H1 (cell line): ENCODE measurements at regions not wholly inside any gene's neighbourhood (a gene's known extent, or its start where the extent isn't known, plus 50 kb on each side); places are given as distances from the start of the nearest gene placed in this dataset.

Source experiments
- CTCF ChIA-PET: fragments of 300-600 bp; sonication (Branson Sonifier 250); formaldehyde crosslinking; loops from one replicate; lab custom pipeline; 2021; ENCODE audit not compliant: partially characterized antibody; lab: Charles Lee
- POLR2A ChIA-PET: fragments of 300-600 bp; sonication (Branson Sonifier 250); formaldehyde crosslinking; loops from one replicate; lab custom pipeline; 2021; ENCODE audit warnings: inconsistent platforms; ENCODE audit not compliant: partially characterized antibody; lab: Charles Lee
- DNase-seq, 2 experiments: peaks; one replicate each; pipeline versions ENCODE4 v3.0.0 to v3.0.0-alpha.2; 2010 to 2022; ENCODE audit warnings: low spot score in 2 of 2, low read depth in 1 of 2, mixed read lengths in 1 of 2
- FAIRE-seq: peaks from 2 replicates; lab custom pipeline; 2011; peaks lifted over from hg19 to GRCh38; lab: Jason Lieb, UNC
- H2AFZ ChIP-seq: 2 replicates; pipeline ENCODE4 v1.8.1; 2012; ENCODE audit warnings: low read length, inconsistent platforms
- H2AK5ac ChIP-seq: 2 replicates; pipeline ENCODE4 v1.6.1; 2013; ENCODE audit warnings: low read depth, low read length
- H2BK120ac ChIP-seq: replicated peaks from 2 replicates; pipeline ENCODE3; 2013; ENCODE audit warnings: low read depth, low read length, inconsistent platforms
- H2BK12ac ChIP-seq: 2 replicates; pipeline ENCODE4 v1.6.1; 2013; ENCODE audit warnings: low read depth, low read length
- H2BK15ac ChIP-seq: 2 replicates; pipeline ENCODE4 v1.6.1; 2013; ENCODE audit warnings: low read length
- H2BK20ac ChIP-seq: 2 replicates; pipeline ENCODE4 v1.6.1; 2013; ENCODE audit warnings: low read length
- H2BK5ac ChIP-seq: 2 replicates; pipeline ENCODE4 v1.6.1; 2013; ENCODE audit warnings: low read depth, low read length
- H3K14ac ChIP-seq: 2 replicates; pipeline ENCODE4 v1.6.1; 2013; ENCODE audit warnings: inconsistent platforms; ENCODE audit not compliant: insufficient read length
- H3K18ac ChIP-seq: 2 replicates; pipeline ENCODE4 v1.6.1; 2013; ENCODE audit warnings: low read length; ENCODE audit errors: extremely low read depth
- H3K23ac ChIP-seq: 2 replicates; pipeline ENCODE4 v1.6.1; 2013; ENCODE audit warnings: inconsistent platforms; ENCODE audit not compliant: insufficient read length
- H3K23me2 ChIP-seq: 2 replicates; pipeline ENCODE4 v1.6.1; 2013; ENCODE audit warnings: low read depth, low read length
- H3K27ac ChIP-seq: 2 replicates; pipeline ENCODE4 v1.6.1; 2011; ENCODE audit warnings: low read depth, low read length, inconsistent platforms
- H3K27me3 ChIP-seq, 4 experiments: replicated peaks in 1 of 4; 1 replicate in 1 of 4; 2 replicates in 3 of 4; pipeline versions ENCODE4 v1.6.1 to v1.8.1; 2011 to 2013; ENCODE audit warnings: low read length in 3 of 4, mild to moderate bottlenecking in 3 of 4, inconsistent platforms in 2 of 4, mixed read lengths in 2 of 4, moderate library complexity in 1 of 4; ENCODE audit not compliant: control insufficient read depth in 3 of 4, insufficient read depth in 3 of 4; ENCODE audit errors: extremely low read depth in 1 of 4
- H3K36me3 ChIP-seq, 4 experiments: 2 replicates each; pipeline versions ENCODE4 v1.6.1 to v1.8.1; 2011 to 2013; ENCODE audit warnings: mild to moderate bottlenecking in 4 of 4, low read length in 3 of 4, moderate library complexity in 2 of 4, control low read depth in 1 of 4, inconsistent platforms in 1 of 4; ENCODE audit not compliant: insufficient read depth in 4 of 4, control insufficient read depth in 2 of 4
- H3K4ac ChIP-seq: replicated peaks from 2 replicates; pipeline ENCODE3; 2013; ENCODE audit warnings: low read length, low read depth, mixed read lengths, inconsistent platforms; ENCODE audit not compliant: insufficient read length
- H3K4me1 ChIP-seq, 4 experiments: replicated peaks in 1 of 4; 1 replicate in 1 of 4; 2 replicates in 3 of 4; pipeline versions ENCODE4 v1.6.1 to v1.8.1; 2011 to 2013; ENCODE audit warnings: low read length in 3 of 4, inconsistent platforms in 2 of 4, mixed read lengths in 1 of 4; ENCODE audit not compliant: insufficient read depth in 4 of 4, control insufficient read depth in 3 of 4
- H3K4me2 ChIP-seq, 2 experiments: 2 replicates each; pipeline versions ENCODE4 v1.6.1 to v1.8.1; 2011 to 2013; ENCODE audit warnings: low read depth in 2 of 2, low read length in 2 of 2, control low read depth in 1 of 2, inconsistent platforms in 1 of 2, mild to moderate bottlenecking in 1 of 2; ENCODE audit not compliant: insufficient read depth in 1 of 2
- H3K4me3 ChIP-seq, 4 experiments: fragments of 200-600, 300-600 bp in 1 of 4; sonication (generic), shearing (Covaris generic), sonication (Bioruptor Twin) in 1 of 4; 2 replicates each; pipeline versions ENCODE4 v1.5.1 to v1.8.1; 2011 to 2016; ENCODE audit warnings: low read length in 4 of 4, low read depth in 3 of 4, control low read depth in 2 of 4, inconsistent platforms in 2 of 4, mild to moderate bottlenecking in 2 of 4, mixed read lengths in 1 of 4, moderate library complexity in 1 of 4; ENCODE audit not compliant: insufficient read depth in 2 of 4; ENCODE audit errors: extremely low read depth in 1 of 4
- H3K56ac ChIP-seq: replicated peaks from 2 replicates; pipeline ENCODE3; 2013; ENCODE audit warnings: low read depth, mild to moderate bottlenecking, mixed read lengths, low read length, inconsistent platforms; ENCODE audit not compliant: insufficient read length
- H3K79me1 ChIP-seq: 2 replicates; pipeline ENCODE4 v1.6.1; 2013; ENCODE audit warnings: low read depth, low read length, control low read depth
- H3K79me2 ChIP-seq, 2 experiments: 2 replicates each; pipeline versions ENCODE4 v1.6.1 to v1.8.1; 2012 to 2013; ENCODE audit warnings: low read length in 2 of 2, mild to moderate bottlenecking in 2 of 2, inconsistent platforms in 1 of 2; ENCODE audit not compliant: insufficient read depth in 2 of 2, control insufficient read depth in 1 of 2
- H3K9ac ChIP-seq, 4 experiments: replicated peaks in 1 of 4; 1 replicate in 1 of 4; 2 replicates in 3 of 4; pipeline versions ENCODE4 v1.6.1 to v1.8.1; 2011 to 2013; ENCODE audit warnings: low read depth in 3 of 4, low read length in 3 of 4, control low read depth in 2 of 4, mild to moderate bottlenecking in 2 of 4, moderate library complexity in 2 of 4, inconsistent platforms in 1 of 4; ENCODE audit errors: extremely low read depth in 1 of 4
- H3K9me3 ChIP-seq, 2 experiments: 2 replicates each; pipeline versions ENCODE4 v1.6.1 to v1.8.1; 2012 to 2013; ENCODE audit warnings: mild to moderate bottlenecking in 2 of 2, moderate library complexity in 2 of 2, control low read depth in 1 of 2, inconsistent platforms in 1 of 2, low read depth in 1 of 2, low read length in 1 of 2, mixed read lengths in 1 of 2; ENCODE audit not compliant: insufficient read depth in 2 of 2
- H4K20me1 ChIP-seq, 2 experiments: replicated peaks in 1 of 2; 2 replicates each; pipeline versions ENCODE3 to v1.8.1; 2011 to 2013; ENCODE audit warnings: inconsistent platforms in 2 of 2, low read length in 2 of 2, mild to moderate bottlenecking in 1 of 2; ENCODE audit not compliant: insufficient read depth in 2 of 2, control insufficient read depth in 1 of 2
- H4K5ac ChIP-seq: 2 replicates; pipeline ENCODE4 v1.6.1; 2013; ENCODE audit warnings: low read length, low read depth, mixed read lengths, inconsistent platforms; ENCODE audit not compliant: insufficient read length
- H4K8ac ChIP-seq: 2 replicates; pipeline ENCODE4 v1.8.0; 2013; ENCODE audit warnings: mild to moderate bottlenecking, moderate library complexity, low read length, inconsistent platforms; ENCODE audit not compliant: insufficient read depth; ENCODE audit errors: extremely low read depth
- H4K91ac ChIP-seq: replicated peaks from 2 replicates; pipeline ENCODE3; 2013; ENCODE audit warnings: low read length, mixed read lengths, inconsistent platforms; ENCODE audit not compliant: insufficient read length
- ATF3 ChIP-seq: IDR thresholded peaks from 2 replicates; pipeline ENCODE4 v1.6.1; 2011; ENCODE audit warnings: low read depth, mild to moderate bottlenecking, low read length; ENCODE audit not compliant: insufficient read depth
- CEBPB ChIP-seq: IDR thresholded peaks from 2 replicates; pipeline ENCODE4 v1.6.1; 2012; ENCODE audit warnings: low read depth, low read length
- HDAC6 ChIP-seq: IDR thresholded peaks from one replicate; pipeline ENCODE4 v1.7.1; 2012; ENCODE audit warnings: low read depth, mild to moderate bottlenecking, inconsistent platforms, low read length, moderate library complexity
- NANOG ChIP-seq: IDR thresholded peaks from 2 replicates; pipeline ENCODE4 v1.6.1; 2011; ENCODE audit warnings: low read length, low read depth, mild to moderate bottlenecking, inconsistent platforms; ENCODE audit not compliant: insufficient read depth, poor library complexity, severe bottlenecking
- PHF8 ChIP-seq: fragments of 200-600 bp; sonication (generic); conservative IDR thresholded peaks from 2 replicates; pipeline ENCODE4 v1.7.1; 2012; ENCODE audit warnings: low read depth, mild to moderate bottlenecking, inconsistent platforms, low read length, moderate library complexity
- POU5F1 ChIP-seq: IDR thresholded peaks from 2 replicates; pipeline ENCODE4 v1.6.1; 2011; ENCODE audit warnings: low read depth, mild to moderate bottlenecking, low read length, moderate library complexity
- RAD21 ChIP-seq, 2 experiments: IDR thresholded peaks in 1 of 2; conservative IDR thresholded peaks in 1 of 2; 2 replicates each; pipeline ENCODE4 v1.6.1; 2011; ENCODE audit warnings: low read depth in 2 of 2, low read length in 2 of 2, improper control_type of control experiment in 1 of 2, inconsistent platforms in 1 of 2, mild to moderate bottlenecking in 1 of 2, moderate library complexity in 1 of 2
- RBBP5 ChIP-seq: IDR thresholded peaks from 2 replicates; pipeline ENCODE4 v1.7.1; 2012; ENCODE audit warnings: low read depth, mild to moderate bottlenecking, inconsistent platforms, low read length, moderate library complexity, borderline replicate concordance
- RXRA ChIP-seq: IDR thresholded peaks from 2 replicates; pipeline ENCODE4 v1.6.1; 2011; ENCODE audit warnings: low read depth, mild to moderate bottlenecking, low read length, moderate library complexity; ENCODE audit not compliant: insufficient read depth
- SIN3A ChIP-seq, 2 experiments: IDR thresholded peaks in 1 of 2; conservative IDR thresholded peaks in 1 of 2; 2 replicates each; pipeline ENCODE4 v1.6.1; 2011 to 2012; ENCODE audit warnings: low read length in 2 of 2, improper control_type of control experiment in 1 of 2, low read depth in 1 of 2, mild to moderate bottlenecking in 1 of 2
- TBP ChIP-seq: IDR thresholded peaks from 2 replicates; pipeline ENCODE4 v1.6.1; 2011; ENCODE audit warnings: low read depth, low read length, improper control_type of control experiment
- ZNF274 ChIP-seq: IDR thresholded peaks from 2 replicates; pipeline ENCODE4 v1.7.0; 2012; ENCODE audit warnings: low read length, borderline replicate concordance; ENCODE audit errors: extremely low read depth
- WGBS, 2 experiments: shearing (Covaris generic) in 1 of 2; methylation state at CpG; one replicate each; pipeline versions ENCODE4 v1.1.6 to v1.1.7; 2013 to 2015; ENCODE audit warnings: low lambda C conversion rate in 2 of 2, mixed read lengths in 2 of 2, inconsistent platforms in 1 of 2, low coverage in 1 of 2, missing lambda C conversion rate in 1 of 2; ENCODE audit not compliant: insufficient replicate concordance in 2 of 2, insufficient coverage in 1 of 2, insufficient read length in 1 of 2; ENCODE audit errors: extremely low coverage in 1 of 2, missing lambda C conversion rate in 1 of 2; 5-methylcytosine and 5-hydroxymethylcytosine counted together

GRCh38 chr7:80070391-80070790 lies 64.2 kb upstream of the GNAI1 start:
- H2BK20ac ChIP-seq = no peak overlapping the region
- no peak overlapping the region for H3K4me2 ChIP-seq
- H2BK5ac ChIP-seq = no peak overlapping the region
- no peak overlapping the region for H2BK120ac ChIP-seq
- no peaks in the 10 kb centered on the region for H3K4me1 ChIP-seq
- no peak overlapping the region for H2BK15ac ChIP-seq
- no peak overlapping the region for H3K56ac ChIP-seq
- H3K14ac ChIP-seq = no peak overlapping the region
- no peak overlapping the region for H3K27ac ChIP-seq
- peaks cover 10 to 15% of the 10 kb centered on the region in 2 experiments for H3K9me3 ChIP-seq
- no peak overlapping the region for H2AFZ ChIP-seq
- CTCF ChIA-PET = interaction anchor here (0.8 kb wide), 1 partner anchor 10 kb away, joined by 3 read pairs; no protein-coding TSS in a partner anchor
- H3K79me2 ChIP-seq = no peaks in the 10 kb centered on the region
- H2AK5ac ChIP-seq = no peak overlapping the region
- H3K4ac ChIP-seq = no peak overlapping the region
- FAIRE-seq = no peak
- H4K20me1 ChIP-seq = no peaks in the 10 kb centered on the region
- no peak overlapping the region for H4K8ac ChIP-seq
- DNase-seq = no peak
- WGBS, 2 experiments = 43% methylated on average over 2 of the region's 2 CpGs; no CpG with 5 or more reads in 1 of the 2 experiments
- H4K91ac ChIP-seq = no peak overlapping the region
- H3K9ac ChIP-seq = no peak overlapping the region
- no peak overlapping the region for H4K5ac ChIP-seq
- H3K4me3 ChIP-seq = no peak overlapping the region
- H3K18ac ChIP-seq = no peak overlapping the region
- POLR2A ChIA-PET = no interaction called here
- no peak overlapping the region for H3K23ac ChIP-seq
- H2BK12ac ChIP-seq = no peak overlapping the region
- H3K36me3 ChIP-seq = no peaks in the 10 kb centered on the region
- no peaks in the 10 kb centered on the region for H3K27me3 ChIP-seq
- no peaks in the 10 kb centered on the region for H3K79me1 ChIP-seq
- H3K23me2 ChIP-seq = no peaks in the 10 kb centered on the region
- no peak for TF ChIP-seq SIN3A (conservative IDR thresholded peaks at IDR 0.05 in 1 of 2, IDR thresholded peaks at IDR 0.05 in 1 of 2; ENCODE audit: low read depth in 1 of 2, low read length in 2 of 2)
- no peak for TF ChIP-seq TBP
- no peak for TF ChIP-seq NANOG
- TF ChIP-seq RBBP5 = no peak
- no peak for TF ChIP-seq HDAC6
- no peak for TF ChIP-seq PHF8
- no peak for TF ChIP-seq ZNF274
- no peak for TF ChIP-seq POU5F1
- no peak for TF ChIP-seq CEBPB
- no peak for TF ChIP-seq RXRA
- TF ChIP-seq RAD21 (IDR thresholded peaks at IDR 0.05 in 1 of 2, conservative IDR thresholded peaks at IDR 0.05 in 1 of 2; ENCODE audit: low read depth in 2 of 2, low read length in 2 of 2) = no peak
- TF ChIP-seq ATF3 = no peak
